Right lobe of liver (tissue), 4 donors: ENCODE measurements at regions not wholly inside any gene's neighbourhood (a gene's known extent, or its start where the extent isn't known, plus 50 kb on each side); places are given as distances from the start of the nearest gene placed in this dataset.
"Not testable (repeated sequence)": the region's sequence is repeated elsewhere in the genome, so short reads cannot be mapped to it uniquely, and the experiment has no call there.

Experiments
- CTCF ChIP-seq, 4 donors: fragments of 200-600 bp in 3 of 4; fragments of 450-650 bp in 1 of 4; IDR thresholded peaks; one replicate each; pipeline versions ENCODE4 v1.5.1 to v1.8.0; 2016 to 2022; ENCODE audit warnings: antibody characterized with exemption in 4 of 4, mild to moderate bottlenecking in 2 of 4
- POLR2A ChIP-seq: fragments of 450-650 bp; IDR thresholded peaks from one replicate; pipeline ENCODE4 v1.6.1; 2017; ENCODE audit warnings: antibody characterized with exemption, mild to moderate bottlenecking
- donor health status: DM: no; HTN: no; CAD: no.
- donor health status: DM: no; HTN: no; CAD: no.
- donor health status: DM: no; HTN: yes; CAD: no.

GRCh38 chr13:33672022-33672421 lies 145.9 kb upstream of the RFC3 start:
- TF ChIP-seq CTCF (IDR thresholded peaks at IDR 0.05); POLR2A: not testable (repeated sequence)
